ENCODE measurements at regions not wholly inside any gene's neighbourhood (a gene's known extent, or its start where the extent isn't known, plus 50 kb on each side); places are given as distances from the start of the nearest gene placed in this dataset.

DNA sequence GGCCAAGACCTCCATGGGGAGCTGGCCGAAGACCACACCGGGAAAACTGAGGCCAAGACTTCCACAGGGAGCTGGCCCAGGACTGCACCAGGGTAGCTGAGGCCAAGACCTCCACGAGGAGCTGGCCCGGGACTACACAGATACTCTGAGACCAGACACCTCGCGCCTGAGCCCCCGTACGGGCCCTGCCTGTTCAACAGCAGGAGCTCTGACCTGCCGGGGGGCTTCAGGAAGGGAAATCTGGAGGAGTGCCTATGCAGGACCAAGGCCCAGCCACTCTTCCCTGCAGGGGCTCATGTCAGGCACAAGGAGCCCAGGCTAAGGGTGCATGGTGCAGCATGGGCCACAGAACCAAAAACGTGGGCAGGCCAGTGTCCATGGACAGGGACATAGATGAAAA is 151.6 kb downstream of the TMEM18 start:
- intact Hi-C loops (cut with micrococcal nuclease), result loop anchor here (5.0 kb wide), 1 partner anchor 1022 kb away; no protein-coding TSS in a partner anchor

DNA sequence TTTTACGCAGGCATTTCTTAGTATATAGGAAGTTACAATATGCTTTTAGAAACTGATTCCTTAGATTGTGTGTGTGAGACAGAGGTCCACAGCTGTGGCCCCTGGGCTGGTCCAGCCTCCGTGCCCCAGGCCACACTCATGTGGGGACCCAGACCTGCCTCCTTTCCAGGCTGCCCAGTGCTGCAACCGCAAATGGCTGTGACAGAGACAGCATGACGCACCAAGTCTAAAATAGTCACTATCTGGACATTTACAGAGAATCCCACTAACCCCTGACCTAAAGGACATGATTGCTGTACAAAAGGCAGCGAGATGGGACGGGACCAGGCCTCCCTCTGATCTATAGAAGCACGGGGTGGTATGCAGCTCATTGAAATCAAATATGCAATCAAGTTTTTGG is 152.2 kb downstream of the TMEM18 start:
- DNase-seq (no peak), ATAC-seq (no peak)
- Histone ChIP-seq H3K9me3 (ENCODE audit: low read length) (no peaks in the 10 kb centered on the region), H3K9ac (ENCODE audit: low read length) (no peak overlapping the region), H2AFZ (ENCODE audit: low read length) (no peak overlapping the region), H3K27ac (ENCODE audit: low read length) (no peak overlapping the region), H3K36me3 (ENCODE audit: low read depth, low read length) (no peaks in the 10 kb centered on the region), H3K27me3 (ENCODE audit: low read length) (peaks cover 18% of the 10 kb centered on the region; the same call in 1 of the 2 replicates), H3K9me2 (replicated peaks; ENCODE audit: low read length) (no peaks in the 10 kb centered on the region), H3K4me3 (ENCODE audit: low read length) (no peak overlapping the region), H3K4me2 (ENCODE audit: low read length) (no peak overlapping the region), H3F3A (ENCODE audit: low read length, unreplicated experiment) (no peaks in the 10 kb centered on the region), H4K20me1 (ENCODE audit: low read length) (no peaks in the 10 kb centered on the region), H3K79me2 (ENCODE audit: low read length) (no peaks in the 10 kb centered on the region), H3K4me1 (ENCODE audit: insufficient read depth, low read length) (0 out of 2 replicates have a peak, but pooled peaks cover 3% of the 10 kb centered on the region)
- ChIA-PET CTCF (no interaction called here), POLR2A (ENCODE audit: unreplicated experiment) (no interaction called here)
- no TSS peak for BruUV-seq (replicated peaks)
- TF ChIP-seq EZH2phosphoT487 (IDR thresholded peaks at IDR 0.05; ENCODE audit: borderline replicate concordance, low read length), result no peak
- intact Hi-C loops (cut with micrococcal nuclease), result loop anchor here (5.0 kb wide), 1 partner anchor 1022 kb away; no protein-coding TSS in a partner anchor

More for the DNA sequence above, 151.6 kb downstream of the TMEM18 start:
- no peaks in the 10 kb centered on the region for H3K36me3 ChIP-seq (ENCODE audit: low read depth, low read length)
- 0 out of 2 replicates have a peak, but pooled peaks cover 3% of the 10 kb centered on the region for H3K4me1 ChIP-seq (ENCODE audit: insufficient read depth, low read length)
- no peak overlapping the region for H3K4me2 ChIP-seq (ENCODE audit: low read length)
- no peaks in the 10 kb centered on the region for H3K79me2 ChIP-seq (ENCODE audit: low read length)
- H3K27me3 ChIP-seq (ENCODE audit: low read length), result peaks cover 18% of the 10 kb centered on the region; the same call in 1 of the 2 replicates
- DNase-seq (no peak), ATAC-seq (no peak)
- H3K27ac ChIP-seq (ENCODE audit: low read length), result no peak overlapping the region
- no peaks in the 10 kb centered on the region for H3F3A ChIP-seq (ENCODE audit: low read length, unreplicated experiment)
- H3K9me2 ChIP-seq (replicated peaks; ENCODE audit: low read length), result no peaks in the 10 kb centered on the region
- TF ChIP-seq EZH2 (IDR thresholded peaks at IDR 0.05; ENCODE audit: low read length, unreplicated experiment) (no peak), EZH2phosphoT487 (IDR thresholded peaks at IDR 0.05; ENCODE audit: borderline replicate concordance, low read length) (no peak)
- TF ChIP-seq, protein P1, sequence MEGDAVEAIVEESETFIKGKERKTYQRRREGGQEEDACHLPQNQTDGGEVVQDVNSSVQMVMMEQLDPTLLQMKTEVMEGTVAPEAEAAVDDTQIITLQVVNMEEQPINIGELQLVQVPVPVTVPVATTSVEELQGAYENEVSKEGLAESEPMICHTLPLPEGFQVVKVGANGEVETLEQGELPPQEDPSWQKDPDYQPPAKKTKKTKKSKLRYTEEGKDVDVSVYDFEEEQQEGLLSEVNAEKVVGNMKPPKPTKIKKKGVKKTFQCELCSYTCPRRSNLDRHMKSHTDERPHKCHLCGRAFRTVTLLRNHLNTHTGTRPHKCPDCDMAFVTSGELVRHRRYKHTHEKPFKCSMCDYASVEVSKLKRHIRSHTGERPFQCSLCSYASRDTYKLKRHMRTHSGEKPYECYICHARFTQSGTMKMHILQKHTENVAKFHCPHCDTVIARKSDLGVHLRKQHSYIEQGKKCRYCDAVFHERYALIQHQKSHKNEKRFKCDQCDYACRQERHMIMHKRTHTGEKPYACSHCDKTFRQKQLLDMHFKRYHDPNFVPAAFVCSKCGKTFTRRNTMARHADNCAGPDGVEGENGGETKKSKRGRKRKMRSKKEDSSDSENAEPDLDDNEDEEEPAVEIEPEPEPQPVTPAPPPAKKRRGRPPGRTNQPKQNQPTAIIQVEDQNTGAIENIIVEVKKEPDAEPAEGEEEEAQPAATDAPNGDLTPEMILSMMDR (conservative IDR thresholded peaks at IDR 0.05; ENCODE audit: low read depth, low read length), result no peak
- H3K9ac ChIP-seq (ENCODE audit: low read length), result no peak overlapping the region
- ChIA-PET CTCF (no interaction called here), POLR2A (ENCODE audit: unreplicated experiment) (no interaction called here)
- H3K4me3 ChIP-seq (ENCODE audit: low read length), result no peak overlapping the region
- no peak overlapping the region for H2AFZ ChIP-seq (ENCODE audit: low read length)
- no TSS peak for BruUV-seq (replicated peaks)
- no peaks in the 10 kb centered on the region for H4K20me1 ChIP-seq (ENCODE audit: low read length)
- H3K9me3 ChIP-seq (ENCODE audit: low read length), result no peaks in the 10 kb centered on the region

DNA sequence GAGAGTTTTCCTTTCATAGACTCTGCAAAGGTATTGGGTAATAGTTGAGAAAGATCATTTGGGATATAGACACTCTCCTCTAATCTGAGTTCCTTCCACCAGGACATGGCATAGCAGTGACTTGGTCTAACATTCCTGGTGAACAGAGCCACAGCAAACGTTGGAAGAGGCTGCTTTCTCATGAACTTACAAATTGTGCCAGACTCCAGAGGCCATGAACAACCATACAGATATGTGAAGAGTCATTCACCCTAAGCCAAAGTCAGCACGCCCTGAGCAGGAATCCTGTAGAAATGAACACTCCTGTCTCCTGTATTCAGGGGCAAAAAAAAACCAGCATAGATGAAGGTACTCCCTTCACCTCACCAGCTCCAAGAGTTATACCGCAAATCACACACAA is 152.8 kb downstream of the TMEM18 start:
- no peaks in the 10 kb centered on the region for H3K9me2 ChIP-seq (replicated peaks; ENCODE audit: low read length)
- CTCF ChIA-PET, result no interaction called here
- H3K27me3 ChIP-seq (ENCODE audit: low read length), result peaks cover 18% of the 10 kb centered on the region; the same call in 1 of the 2 replicates
- no peaks in the 10 kb centered on the region for H3F3A ChIP-seq (ENCODE audit: low read length, unreplicated experiment)
- H4K20me1 ChIP-seq (ENCODE audit: low read length), result no peaks in the 10 kb centered on the region
- H3K79me2 ChIP-seq (ENCODE audit: low read length), result no peaks in the 10 kb centered on the region
- H3K9me3 ChIP-seq (ENCODE audit: low read length), result no peaks in the 10 kb centered on the region
- no peak overlapping the region for H3K4me3 ChIP-seq (ENCODE audit: low read length)
- TF ChIP-seq, protein P1 (conservative IDR thresholded peaks at IDR 0.05; ENCODE audit: low read depth, low read length), result no peak
- TF ChIP-seq EZH2 (IDR thresholded peaks at IDR 0.05; ENCODE audit: low read length, unreplicated experiment), result no peak
- no peak for TF ChIP-seq EZH2phosphoT487 (IDR thresholded peaks at IDR 0.05; ENCODE audit: borderline replicate concordance, low read length)
- H3K27ac ChIP-seq (ENCODE audit: low read length), result no peak overlapping the region
- intact Hi-C loops (cut with micrococcal nuclease), result no loop called here
- POLR2A ChIA-PET (ENCODE audit: unreplicated experiment), result no interaction called here
- H3K36me3 ChIP-seq (ENCODE audit: low read depth, low read length), result no peaks in the 10 kb centered on the region
- no peak overlapping the region for H2AFZ ChIP-seq (ENCODE audit: low read length)
- no peak for ATAC-seq
- no TSS peak for BruUV-seq (replicated peaks)
- peak; percentile 49 for DNase-seq
- 0 out of 2 replicates have a peak, but pooled peaks cover 3% of the 10 kb centered on the region for H3K4me1 ChIP-seq (ENCODE audit: insufficient read depth, low read length)
- no peak overlapping the region for H3K9ac ChIP-seq (ENCODE audit: low read length)
- no peak overlapping the region for H3K4me2 ChIP-seq (ENCODE audit: low read length)

All from PC-3 (cell line).